Astrocyte (in vitro differentiated cells and primary cell): ENCODE measurements at regions not wholly inside any gene's neighbourhood (a gene's known extent, or its start where the extent isn't known, plus 50 kb on each side); places are given as distances from the start of the nearest gene placed in this dataset.

ENCODE experiments used
- CTCF ChIP-seq: IDR thresholded peaks from 2 replicates; pipeline ENCODE4 v1.5.1; 2011; ENCODE audit warnings: low read depth, mild to moderate bottlenecking, inconsistent platforms, low read length, moderate library complexity; ENCODE audit not compliant: insufficient read depth
- EZH2 ChIP-seq: IDR thresholded peaks from 2 replicates; pipeline ENCODE4 v1.6.1; 2012; ENCODE audit warnings: mild to moderate bottlenecking, low read length, inconsistent platforms; ENCODE audit not compliant: insufficient read depth

DNA sequence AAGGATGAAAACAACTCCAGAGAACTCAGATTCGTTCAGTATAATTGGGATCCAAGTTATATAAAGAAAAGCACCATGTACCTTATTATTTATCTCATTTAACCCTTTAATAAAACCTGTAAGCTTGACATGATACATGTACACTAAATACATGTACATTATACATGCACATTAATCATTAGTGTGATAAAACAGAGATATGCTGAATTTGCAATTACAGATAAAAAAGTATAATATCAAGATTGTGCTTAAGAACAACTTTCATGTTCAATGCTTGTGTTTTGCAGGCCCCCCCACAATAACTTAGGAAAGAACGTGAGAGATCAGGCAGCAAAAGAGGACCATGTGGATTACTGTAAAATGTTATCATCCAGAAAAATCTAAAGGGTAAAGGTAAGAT, 385.4 kb upstream of the GYPC start:
- no peak for TF ChIP-seq CTCF
- TF ChIP-seq EZH2 = no peak
